ENCODE measurements at regions not wholly inside any gene's neighbourhood (a gene's known extent, or its start where the extent isn't known, plus 50 kb on each side); places are given as distances from the start of the nearest gene placed in this dataset.

GRCh38 chr11:97814325-97814959, 1206.3 kb upstream of the CNTN5 start:
- no peak for TF ChIP-seq POLR2A (IDR thresholded peaks at IDR 0.05; ENCODE audit: low read depth, low read length)
- no peak for TF ChIP-seq TAF1 (IDR thresholded peaks at IDR 0.05; ENCODE audit: low read depth, low read length)
- no peak for TF ChIP-seq PAX5 (IDR thresholded peaks at IDR 0.05; ENCODE audit: insufficient read depth, low read length, severe bottlenecking)

All from GM12891 (cell line).